ENCODE measurements at regions not wholly inside any gene's neighbourhood (a gene's known extent, or its start where the extent isn't known, plus 50 kb on each side); places are given as distances from the start of the nearest gene placed in this dataset.
A peak's percentile ranks its signal among the peaks of the same experiment; 100 is the strongest.

GRCh38 chr4:29521281-29521680, 1198.9 kb upstream of the PCDH7 start:
- DNase-seq: no peak

GRCh38 chr4:29536745-29537144, 1183.4 kb upstream of the PCDH7 start:
- DNase-seq: no peak

GRCh38 chr4:29538889-29539646, 1181.1 kb upstream of the PCDH7 start:
- DNase-seq: peak; percentile 14 to 23

- DNase-seq: no peak
Observed at GRCh38 chr4:29540439-29541102, 1179.6 kb upstream of the PCDH7 start.

- DNase-seq: no peak
Observed at GRCh38 chr4:29541757-29542156, 1178.4 kb upstream of the PCDH7 start.

GRCh38 chr4:29549342-29549741, 1170.8 kb upstream of the PCDH7 start:
- no peak for DNase-seq

GRCh38 chr4:29551821-29552220, 1168.3 kb upstream of the PCDH7 start:
- no peak for DNase-seq

- DNase-seq: no peak
Observed at GRCh38 chr4:29553846-29554245, 1166.3 kb upstream of the PCDH7 start.

GRCh38 chr4:29558789-29559188, 1161.4 kb upstream of the PCDH7 start:
- no peak for DNase-seq

- no peak for DNase-seq
Observed at GRCh38 chr4:29559286-29559685, 1160.9 kb upstream of the PCDH7 start.

GRCh38 chr4:29560452-29560851, 1159.7 kb upstream of the PCDH7 start:
- DNase-seq: no peak

- no peak for DNase-seq
Observed at GRCh38 chr4:29565256-29565655, 1154.9 kb upstream of the PCDH7 start.

- no peak for DNase-seq
Observed at GRCh38 chr4:29566371-29566770, 1153.8 kb upstream of the PCDH7 start.

GRCh38 chr4:29571322-29571721, 1148.8 kb upstream of the PCDH7 start:
- no peak for DNase-seq

- DNase-seq: no peak
Observed at GRCh38 chr4:29578329-29578728, 1141.8 kb upstream of the PCDH7 start.

GRCh38 chr4:29581457-29581856, 1138.7 kb upstream of the PCDH7 start:
- DNase-seq: peak; percentile 28 to 31

GRCh38 chr4:29588617-29589016, 1131.6 kb upstream of the PCDH7 start:
- no peak for DNase-seq

- no peak for DNase-seq
Observed at GRCh38 chr4:29596228-29596627, 1123.9 kb upstream of the PCDH7 start.

GRCh38 chr4:29619168-29619567, 1101.0 kb upstream of the PCDH7 start:
- no peak for DNase-seq

- DNase-seq: no peak
Observed at GRCh38 chr4:29632199-29632598, 1088.0 kb upstream of the PCDH7 start.

GRCh38 chr4:29636961-29637360, 1083.2 kb upstream of the PCDH7 start:
- DNase-seq: no peak

- no peak for DNase-seq
Observed at GRCh38 chr4:29653221-29653620, 1066.9 kb upstream of the PCDH7 start.

- DNase-seq: no peak
Observed at GRCh38 chr4:29680644-29681043, 1039.5 kb upstream of the PCDH7 start.

GRCh38 chr4:29704059-29704458, 1016.1 kb upstream of the PCDH7 start:
- no peak for DNase-seq

All from right lung (tissue), 2 donors.